GM21717 (cell line): ENCODE measurements at regions not wholly inside any gene's neighbourhood (a gene's known extent, or its start where the extent isn't known, plus 50 kb on each side); places are given as distances from the start of the nearest gene placed in this dataset.

Experiments used
- ATAC-seq: cut with Tn5 transposase; IDR thresholded peaks from one replicate; pipeline ENCODE4 v1.9.1; 2021; ENCODE audit warnings: mild to moderate bottlenecking, moderate library complexity; ENCODE audit not compliant: unreplicated experiment

DNA sequence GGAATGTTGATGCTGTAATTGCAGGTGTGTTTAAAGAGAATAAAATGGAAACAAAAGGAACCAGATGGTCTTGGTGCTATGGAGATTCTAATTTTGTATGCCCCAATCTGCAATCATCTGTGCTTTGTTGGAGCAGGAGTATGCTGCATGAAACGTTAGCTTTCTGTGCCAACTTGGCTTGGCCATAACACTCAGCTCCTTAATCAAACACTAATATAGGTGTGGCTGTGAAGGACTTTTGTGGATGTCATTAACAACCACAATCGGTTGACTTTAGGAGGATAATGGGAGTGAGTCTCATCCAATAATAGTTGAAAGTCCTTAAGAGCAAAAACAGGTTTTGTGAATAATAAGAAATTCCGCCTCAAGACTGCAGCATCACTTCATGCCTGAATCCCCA, 399.2 kb downstream of the NLGN4X start:
- ATAC-seq = no peak

- ATAC-seq = no peak
These were observed 399.6 kb downstream of the NLGN4X start for GRCh38 chrX:5829060-5829459.

DNA sequence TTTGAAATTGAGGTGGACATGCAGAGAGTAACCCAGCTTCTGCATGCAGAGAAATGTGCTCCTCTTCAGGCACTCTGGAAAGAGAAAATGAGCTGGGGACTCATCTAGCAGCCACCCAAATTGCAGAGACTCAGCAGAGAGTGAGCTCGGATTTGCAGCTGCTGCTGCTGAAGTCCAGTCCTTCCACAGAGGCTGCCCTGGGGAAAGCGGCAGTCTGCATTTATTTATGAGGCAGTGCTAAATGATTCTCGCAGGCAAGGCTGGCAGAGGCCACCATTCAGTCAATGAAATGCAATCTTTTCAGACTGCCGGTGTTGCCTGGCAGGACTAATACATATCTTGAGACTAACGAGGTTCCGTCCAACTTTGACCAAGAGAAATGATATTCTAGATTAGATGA, 404.8 kb downstream of the NLGN4X start:
- ATAC-seq = no peak

DNA sequence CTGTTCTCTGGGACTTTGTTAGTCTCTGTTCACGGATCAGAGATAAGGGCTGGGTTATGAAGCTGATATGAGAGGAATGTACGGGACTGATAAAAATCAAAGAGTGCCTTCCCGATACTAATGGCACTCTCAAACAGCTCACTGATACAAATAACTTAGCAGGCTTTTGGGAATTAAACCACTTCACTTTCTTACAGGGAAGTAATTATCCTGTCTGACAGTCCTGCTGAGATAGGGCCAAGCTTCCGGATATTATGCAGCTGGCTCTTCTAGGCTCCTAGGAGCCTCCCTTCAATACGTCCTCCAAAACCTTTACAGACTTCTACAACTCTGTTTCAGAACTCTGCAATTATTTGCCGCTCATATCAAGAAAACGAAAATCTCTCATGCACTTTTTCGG, 418.0 kb downstream of the NLGN4X start:
- ATAC-seq = no peak

DNA sequence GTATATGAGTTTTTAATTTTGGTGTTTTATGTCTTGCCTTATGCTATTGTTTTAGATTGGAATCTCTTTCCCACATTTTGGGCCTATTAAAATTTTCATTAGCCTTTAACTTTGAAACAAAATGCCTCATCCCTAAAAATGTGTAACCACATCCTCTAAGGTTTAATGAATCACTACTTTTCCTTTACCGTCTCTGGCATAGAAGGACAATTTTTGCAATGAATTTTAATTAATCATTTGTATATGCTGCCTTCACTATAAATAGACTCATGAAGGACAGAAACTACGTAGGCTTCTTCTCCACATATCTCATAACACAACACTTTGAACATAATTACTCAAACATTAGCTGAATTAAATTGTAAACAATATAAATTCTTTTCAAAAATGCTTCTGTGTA, 421.5 kb downstream of the NLGN4X start:
- ATAC-seq = no peak

- no peak for ATAC-seq
These were observed 426.3 kb downstream of the NLGN4X start for GRCh38 chrX:5802391-5802790.

- ATAC-seq = no peak
These were observed 436.9 kb downstream of the NLGN4X start for GRCh38 chrX:5791721-5792120.

DNA sequence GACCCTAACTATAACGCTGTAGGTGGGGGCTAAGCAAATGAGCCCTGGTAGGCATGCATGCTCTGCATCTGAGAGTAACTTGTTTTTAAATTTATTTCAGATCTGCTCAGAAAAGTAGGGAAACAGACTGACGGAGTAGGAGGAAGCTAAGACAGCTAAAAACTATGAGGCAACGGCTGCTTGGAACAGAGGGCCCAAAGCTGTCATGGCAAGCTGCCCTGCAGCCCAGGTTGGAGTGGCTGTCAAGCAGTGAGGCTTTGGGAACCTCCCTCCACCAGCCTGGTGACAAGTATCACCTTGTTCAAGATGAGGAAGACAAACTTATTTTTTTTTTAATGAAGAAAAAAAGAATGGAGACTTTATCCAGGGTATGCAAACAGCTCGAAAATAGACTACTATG, 439.8 kb downstream of the NLGN4X start:
- no peak for ATAC-seq

DNA sequence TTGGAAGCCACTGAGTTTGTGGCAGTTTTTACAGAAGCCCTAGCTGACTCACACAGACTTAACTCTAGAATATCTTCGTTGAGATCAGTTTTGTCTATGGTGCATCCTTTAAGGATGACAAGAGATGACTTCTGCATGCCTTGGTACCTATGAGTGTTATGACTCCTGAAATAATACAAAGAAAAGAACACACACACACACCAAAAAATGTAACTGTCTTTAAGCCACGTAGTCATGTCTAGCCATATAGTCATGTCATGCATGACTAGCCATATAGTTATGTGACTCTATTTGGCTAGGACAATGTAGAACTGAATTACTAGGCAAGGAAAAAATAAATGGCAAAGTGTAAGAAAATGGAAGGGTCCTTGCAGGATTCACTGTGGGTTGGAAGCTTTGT, 447.8 kb downstream of the NLGN4X start:
- no peak for ATAC-seq

DNA sequence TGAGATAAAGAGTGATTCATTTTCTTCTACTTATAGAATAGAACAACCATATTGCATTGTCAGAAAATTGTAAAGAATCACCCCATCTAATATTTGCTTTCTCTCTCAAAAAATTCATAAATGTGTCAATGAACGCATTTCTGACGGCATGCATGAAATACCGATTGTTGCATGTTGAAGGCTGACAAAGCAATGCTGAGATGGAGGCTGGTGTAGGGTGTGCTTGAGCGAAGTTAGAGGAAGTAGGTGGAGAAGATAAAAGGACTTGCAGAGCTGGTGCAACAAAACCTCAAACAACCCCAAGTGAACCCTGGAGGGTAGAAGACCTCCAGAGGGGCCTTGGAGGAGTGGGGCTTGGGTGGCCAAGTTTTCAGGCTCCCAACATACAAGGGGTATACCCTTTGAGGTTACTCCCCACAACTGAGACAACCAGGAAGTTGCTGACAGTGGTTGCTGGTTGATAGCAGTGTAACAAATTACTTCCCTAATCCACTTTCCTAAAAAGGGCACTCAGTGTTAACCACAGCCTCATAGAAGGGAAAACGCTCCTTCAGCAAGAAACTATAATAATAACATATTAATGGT, 452.7 kb downstream of the NLGN4X start:
- ATAC-seq = no peak

DNA sequence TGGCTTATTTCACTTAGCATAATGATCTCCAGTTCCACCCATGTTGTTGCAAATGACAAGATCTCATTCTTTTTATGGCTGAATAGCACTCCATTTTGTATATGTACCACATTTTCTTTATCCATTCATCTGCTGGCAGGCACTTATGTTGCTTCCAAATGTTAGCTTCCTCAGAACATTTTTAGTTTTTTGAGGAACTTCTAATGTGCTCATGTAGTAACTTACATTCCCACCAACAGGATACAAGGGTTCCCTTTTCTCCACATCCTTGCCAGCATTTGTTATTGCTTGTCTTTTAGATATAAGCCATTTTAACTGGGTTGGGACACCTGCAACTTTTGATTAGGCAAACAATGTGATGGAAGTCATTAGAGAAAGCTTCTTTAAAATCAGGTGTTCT, 454.2 kb downstream of the NLGN4X start:
- ATAC-seq = no peak

DNA sequence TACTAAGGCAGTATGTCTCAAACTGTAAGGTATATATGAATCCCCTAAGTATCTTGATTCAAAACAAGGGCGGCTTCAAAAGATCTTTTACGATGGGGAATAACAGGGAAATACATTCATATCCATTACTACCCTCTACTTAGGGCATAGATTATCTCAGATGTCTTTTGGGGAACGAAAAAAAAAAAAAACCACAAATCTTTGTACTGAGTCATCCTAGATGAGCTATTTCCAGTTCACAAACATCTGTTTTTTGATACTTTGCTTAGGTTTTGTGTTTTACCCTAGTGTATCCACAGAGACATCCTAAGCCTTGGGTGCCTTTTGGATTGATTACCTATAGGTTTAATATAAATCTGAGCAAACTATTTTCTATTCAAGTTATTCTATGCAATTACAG, 457.2 kb downstream of the NLGN4X start:
- no peak for ATAC-seq

GRCh38 chrX:5756616-5757015, 472.1 kb downstream of the NLGN4X start:
- ATAC-seq = no peak

DNA sequence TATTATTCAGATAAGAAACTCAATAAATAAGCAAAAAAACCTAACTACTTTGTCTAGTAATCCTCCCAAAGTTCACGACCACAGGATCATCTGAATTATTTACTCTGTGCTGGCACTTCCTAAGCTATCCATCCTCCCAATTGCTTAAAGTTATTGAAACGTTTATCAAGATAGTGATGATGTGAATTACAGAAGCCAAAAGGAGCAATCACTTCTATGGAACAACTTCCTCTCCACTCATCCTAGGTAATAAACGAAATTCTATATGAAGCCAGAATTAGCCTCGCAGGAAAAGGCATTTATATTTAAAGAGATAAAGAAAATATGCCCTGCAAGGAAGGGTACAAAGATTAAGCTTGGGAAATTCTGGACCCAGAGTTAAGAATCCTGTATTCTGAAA, 475.4 kb downstream of the NLGN4X start:
- no peak for ATAC-seq

- ATAC-seq = no peak
These were observed 475.8 kb downstream of the NLGN4X start for GRCh38 chrX:5752831-5753230.

DNA sequence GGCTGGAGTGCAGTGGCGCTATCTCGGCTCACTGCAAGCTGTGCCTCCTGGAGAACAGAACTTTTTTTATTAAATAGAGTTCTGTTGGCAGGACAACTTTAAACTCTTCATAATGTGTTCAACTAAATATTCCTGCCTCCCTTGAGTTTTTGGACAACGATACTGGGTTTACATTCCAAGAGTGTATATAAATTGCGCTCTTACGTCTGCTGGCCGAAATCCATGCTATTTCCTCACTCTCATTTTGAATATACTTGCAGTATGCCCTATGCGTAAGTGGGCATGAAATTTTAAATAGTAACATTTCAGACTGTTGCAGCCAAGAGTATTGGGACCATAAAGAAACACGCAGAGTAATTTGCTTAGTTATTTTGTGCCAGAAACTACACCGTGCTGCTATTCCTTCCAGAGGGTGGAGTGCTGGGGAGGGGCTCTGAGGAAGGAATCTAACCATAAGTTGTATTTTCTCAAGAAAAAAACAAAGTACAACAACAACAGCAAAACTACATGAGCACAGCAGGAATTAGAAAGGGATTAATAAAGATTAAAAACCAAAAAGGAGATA, 480.0 kb downstream of the NLGN4X start:
- ATAC-seq = no peak

DNA sequence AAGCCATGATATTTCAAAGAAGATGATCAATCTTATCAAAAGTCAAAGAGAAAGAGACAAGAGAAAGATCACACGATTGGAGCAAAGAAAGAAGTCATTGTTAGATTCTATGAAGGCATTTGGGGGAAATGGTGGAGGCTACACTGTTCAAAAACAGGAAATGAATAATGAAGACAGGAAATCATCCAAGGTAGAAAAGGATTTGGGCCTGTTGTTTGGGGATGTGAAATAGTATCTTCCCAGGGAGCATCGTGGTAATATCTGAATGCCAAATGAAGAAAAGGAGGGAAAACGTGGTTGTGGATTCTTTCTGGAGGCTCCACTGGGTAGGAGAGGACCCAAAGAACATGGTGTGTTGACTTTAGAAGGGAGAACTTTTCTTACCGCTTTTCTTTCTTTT, 482.4 kb downstream of the NLGN4X start:
- ATAC-seq = no peak

- ATAC-seq = no peak
These were observed 495.2 kb downstream of the NLGN4X start for GRCh38 chrX:5733501-5733900.

DNA sequence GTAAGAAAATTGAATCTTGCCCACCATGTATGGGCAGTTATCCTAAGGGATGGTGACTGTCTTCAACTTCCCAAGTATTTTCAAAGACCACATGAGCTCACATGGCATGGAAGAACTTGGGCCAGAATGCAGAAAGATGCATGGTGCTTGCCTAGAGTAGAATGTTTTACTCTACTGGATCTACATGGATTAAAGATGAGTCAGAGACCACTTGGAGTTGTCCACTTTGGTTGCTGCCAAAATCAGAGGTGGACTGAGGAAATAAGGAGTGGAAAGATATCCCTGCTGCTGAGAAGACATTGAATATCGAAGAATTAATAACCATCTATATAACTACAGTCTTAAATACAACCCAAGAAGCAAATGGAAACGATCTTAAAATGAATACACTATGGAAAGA, 498.1 kb downstream of the NLGN4X start:
- no peak for ATAC-seq

GRCh38 chrX:5726224-5726623, 502.4 kb downstream of the NLGN4X start:
- ATAC-seq = no peak

DNA sequence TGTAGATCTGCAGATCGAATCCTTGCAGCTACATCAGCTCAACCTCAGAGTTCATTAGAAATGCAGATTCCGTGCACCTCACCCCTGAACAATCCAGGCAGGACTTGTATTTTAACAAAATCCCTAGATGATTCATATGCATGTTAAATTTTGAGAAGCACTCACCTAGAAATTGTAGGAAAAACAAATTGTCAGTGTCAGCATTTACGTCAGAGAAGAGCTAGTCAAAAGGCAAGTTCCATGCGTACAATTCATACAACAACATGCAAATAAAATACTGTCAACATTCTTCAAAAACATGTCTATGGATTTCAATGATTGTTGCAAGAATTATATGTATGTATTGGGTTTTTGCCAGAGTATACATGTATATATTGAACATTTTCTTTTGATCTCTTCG, 504.5 kb downstream of the NLGN4X start:
- no peak for ATAC-seq

DNA sequence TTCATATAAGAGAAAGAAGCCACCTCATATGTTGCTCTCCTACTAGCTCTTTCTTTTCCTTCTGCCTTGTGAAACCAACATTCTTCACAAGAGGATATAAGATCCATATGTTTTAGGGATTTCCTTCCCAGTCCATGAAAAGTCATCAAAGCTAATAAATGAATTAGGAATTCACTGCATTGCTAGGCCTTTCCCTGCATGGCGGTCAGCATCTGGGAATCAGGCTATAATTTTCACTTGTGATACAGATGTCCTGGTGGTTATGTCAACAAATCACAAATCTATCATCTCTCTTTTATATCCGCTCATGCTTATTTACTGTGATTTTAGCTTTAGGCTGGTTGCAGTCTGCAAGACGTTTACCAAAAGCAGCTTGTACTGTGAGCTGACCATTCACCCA, 510.0 kb downstream of the NLGN4X start:
- no peak for ATAC-seq

GRCh38 chrX:5716666-5717065, 512.0 kb downstream of the NLGN4X start:
- no peak for ATAC-seq
